Activated naive CD4-positive, alpha-beta T cell treated with anti-CD3 and anti-CD28 coated beads, Interleukin-2, amount 10 ng/mL, durations not matched to agents 7 days and 5 days (primary cell): ENCODE measurements at regions not wholly inside any gene's neighbourhood (a gene's known extent, or its start where the extent isn't known, plus 50 kb on each side); places are given as distances from the start of the nearest gene placed in this dataset.

ENCODE experiments used
- CTCF ChIA-PET: fragments of 350-600 bp; sonication (Branson Sonifier 250); formaldehyde crosslinking; loops from one replicate; lab custom pipeline; 2021; ENCODE audit warnings: antibody characterized with exemption; lab: Charles Lee
- DNase-seq: peaks from one replicate; pipeline ENCODE4 v3.0.0-alpha.2; 2020
- H3K27ac Mint-ChIP-seq: one replicate; pipeline ENCODE4 v1.8.0; 2021; ENCODE audit warnings: mild to moderate bottlenecking, moderate library complexity, mixed read lengths
- H3K27me3 Mint-ChIP-seq: one replicate; pipeline ENCODE4 v1.8.0; 2021; ENCODE audit warnings: mild to moderate bottlenecking, mixed read lengths
- H3K36me3 Mint-ChIP-seq: one replicate; pipeline ENCODE4 v1.8.0; 2021; ENCODE audit warnings: mixed read lengths
- H3K4me1 Mint-ChIP-seq: one replicate; pipeline ENCODE4 v1.8.0; 2021; ENCODE audit warnings: mixed read lengths
- H3K4me3 Mint-ChIP-seq: one replicate; pipeline ENCODE4 v1.8.0; 2021; ENCODE audit warnings: mild to moderate bottlenecking, moderate library complexity, mixed read lengths
- H3K9me3 Mint-ChIP-seq: one replicate; pipeline ENCODE4 v1.8.0; 2021; ENCODE audit warnings: mixed read lengths

DNA sequence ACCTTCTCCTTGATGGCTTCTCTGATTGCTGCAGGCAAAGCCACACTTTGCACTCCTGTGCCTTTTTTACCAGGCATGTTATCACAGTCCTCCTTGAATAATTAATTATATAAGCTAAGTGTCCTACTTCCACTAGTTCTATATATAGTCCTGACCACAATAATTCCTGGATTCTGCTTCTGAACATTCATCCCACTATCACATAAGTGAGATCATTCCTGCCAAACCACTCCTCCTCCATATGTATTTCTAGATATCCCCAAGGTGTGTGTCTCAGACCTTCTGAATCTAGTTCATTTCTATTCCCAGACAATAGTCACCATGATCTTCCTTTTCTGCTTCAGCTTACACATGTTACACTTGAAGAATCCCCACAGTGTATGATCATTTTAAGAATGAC is 1237.5 kb upstream of the MAP3K7 start:
- no peak overlapping the region for H3K4me3 Mint-ChIP-seq
- peaks cover 1% of the 10 kb centered on the region for H3K9me3 Mint-ChIP-seq
- H3K27me3 Mint-ChIP-seq: no peaks in the 10 kb centered on the region
- H3K4me1 Mint-ChIP-seq: no peaks in the 10 kb centered on the region
- CTCF ChIA-PET: no interaction called here
- no peak for DNase-seq
- no peak overlapping the region for H3K27ac Mint-ChIP-seq
- H3K36me3 Mint-ChIP-seq: no peaks in the 10 kb centered on the region

DNA sequence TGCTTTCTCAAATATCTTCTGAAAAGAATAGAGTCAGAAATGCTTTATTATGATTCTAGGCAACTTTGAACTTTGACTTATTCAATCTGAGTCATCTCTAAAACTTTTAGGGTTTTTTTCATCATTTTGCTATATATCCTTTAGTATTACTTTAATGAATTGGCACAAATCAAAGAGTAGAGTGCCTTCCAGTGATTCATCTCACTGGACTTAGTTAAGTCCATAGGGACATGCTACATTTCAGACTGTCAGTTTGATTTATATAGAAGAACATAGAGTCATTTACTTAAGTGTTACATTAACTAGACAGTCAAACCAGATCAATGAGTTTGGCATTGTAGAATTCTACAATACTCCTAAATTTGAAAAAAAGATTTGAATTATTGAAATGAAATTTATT is 1235.7 kb upstream of the MAP3K7 start:
- Mint-ChIP-seq H3K4me3 (no peak overlapping the region), H3K36me3 (no peaks in the 10 kb centered on the region), H3K27ac (no peak overlapping the region), H3K4me1 (no peaks in the 10 kb centered on the region), H3K9me3 (peaks cover 1% of the 10 kb centered on the region), H3K27me3 (no peaks in the 10 kb centered on the region)
- no peak for DNase-seq
- CTCF ChIA-PET: no interaction called here

DNA sequence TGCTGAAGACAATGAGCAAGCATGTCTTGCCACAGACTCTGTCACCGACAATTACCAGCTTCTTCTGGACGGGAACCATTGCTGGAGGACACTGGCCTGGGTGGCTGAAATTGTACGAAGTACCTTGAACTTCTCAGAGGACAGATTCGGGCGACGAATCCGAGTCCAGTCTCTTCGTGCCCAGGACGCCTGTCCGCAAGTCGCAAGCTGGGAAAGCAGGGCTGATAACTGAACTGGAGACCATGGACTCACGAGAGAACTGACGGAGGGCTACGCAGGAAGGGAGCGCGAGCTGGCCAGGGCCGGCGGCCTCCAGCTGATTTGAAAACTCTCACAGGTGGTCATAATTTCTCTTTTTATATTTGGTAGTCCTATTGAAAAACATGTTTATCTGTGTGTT is 1229.5 kb upstream of the MAP3K7 start:
- Mint-ChIP-seq H3K36me3 (no peaks in the 10 kb centered on the region), H3K27me3 (no peaks in the 10 kb centered on the region), H3K9me3 (no peaks in the 10 kb centered on the region), H3K4me1 (no peaks in the 10 kb centered on the region), H3K27ac (no peak overlapping the region), H3K4me3 (no peak overlapping the region)
- CTCF ChIA-PET: no interaction called here
- no peak for DNase-seq

DNA sequence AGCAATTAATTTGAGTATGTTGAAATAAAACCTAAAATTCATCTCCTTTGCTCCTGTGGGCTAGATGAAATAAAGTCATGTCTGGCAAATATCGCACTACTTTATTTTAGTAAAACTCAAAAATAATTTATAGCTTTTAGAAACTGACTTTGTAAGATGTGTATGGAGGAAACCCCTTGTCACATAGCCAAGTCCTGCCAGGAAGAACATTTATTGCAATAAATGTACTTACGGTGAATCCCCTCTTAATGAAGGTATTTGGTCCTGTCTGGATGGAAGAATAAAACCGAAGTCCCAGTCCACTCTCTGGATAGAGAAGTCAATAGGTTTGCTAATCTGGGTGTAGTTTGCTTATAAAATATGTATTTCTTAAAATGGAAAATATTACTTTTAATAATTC is 1226.8 kb upstream of the MAP3K7 start:
- H3K27me3 Mint-ChIP-seq: no peaks in the 10 kb centered on the region
- CTCF ChIA-PET: no interaction called here
- H3K4me1 Mint-ChIP-seq: no peaks in the 10 kb centered on the region
- H3K4me3 Mint-ChIP-seq: no peak overlapping the region
- H3K9me3 Mint-ChIP-seq: no peaks in the 10 kb centered on the region
- DNase-seq: no peak
- H3K36me3 Mint-ChIP-seq: no peaks in the 10 kb centered on the region
- no peak overlapping the region for H3K27ac Mint-ChIP-seq

DNA sequence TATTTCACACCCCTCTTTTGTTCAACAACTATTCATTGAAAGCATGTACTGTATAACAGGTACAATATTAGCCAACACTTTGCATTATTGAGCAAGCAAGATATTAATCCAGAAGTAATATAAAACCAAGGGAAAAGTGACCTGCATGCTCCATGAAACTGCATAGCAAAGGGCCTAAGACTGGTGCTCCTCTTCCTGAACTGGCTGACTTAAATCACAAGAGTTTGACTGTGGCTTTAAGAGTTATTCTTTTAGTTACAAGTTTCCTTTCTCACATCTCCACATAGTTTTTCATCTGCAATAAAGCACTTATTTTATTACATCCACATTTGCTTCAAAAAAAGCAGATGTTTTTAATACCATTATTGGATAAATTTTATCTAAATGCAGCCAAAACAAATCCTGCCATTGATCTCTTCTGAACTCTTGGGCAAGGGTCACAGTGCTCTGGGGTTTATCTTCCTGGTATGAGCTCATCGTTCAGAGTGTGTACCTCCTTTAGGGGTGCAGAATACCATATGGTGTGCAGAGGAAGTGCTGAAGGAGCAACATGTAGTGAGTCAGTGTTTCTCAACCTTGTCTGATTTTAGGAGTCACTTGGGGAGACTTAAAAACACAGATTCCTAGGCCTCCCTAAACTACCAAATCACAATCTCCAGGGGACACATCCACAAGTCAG is 1225.9 kb upstream of the MAP3K7 start:
- CTCF ChIA-PET: no interaction called here
- no peak overlapping the region for H3K4me3 Mint-ChIP-seq
- no peaks in the 10 kb centered on the region for H3K4me1 Mint-ChIP-seq
- H3K36me3 Mint-ChIP-seq: no peaks in the 10 kb centered on the region
- H3K9me3 Mint-ChIP-seq: no peaks in the 10 kb centered on the region
- no peak for DNase-seq
- H3K27ac Mint-ChIP-seq: no peak overlapping the region
- H3K27me3 Mint-ChIP-seq: no peaks in the 10 kb centered on the region

- CTCF ChIA-PET: no interaction called here
- no peak overlapping the region for H3K27ac Mint-ChIP-seq
- H3K4me3 Mint-ChIP-seq: no peak overlapping the region
Observed at GRCh38 chr6:91804981-91805380, 1218.1 kb upstream of the MAP3K7 start.

DNA sequence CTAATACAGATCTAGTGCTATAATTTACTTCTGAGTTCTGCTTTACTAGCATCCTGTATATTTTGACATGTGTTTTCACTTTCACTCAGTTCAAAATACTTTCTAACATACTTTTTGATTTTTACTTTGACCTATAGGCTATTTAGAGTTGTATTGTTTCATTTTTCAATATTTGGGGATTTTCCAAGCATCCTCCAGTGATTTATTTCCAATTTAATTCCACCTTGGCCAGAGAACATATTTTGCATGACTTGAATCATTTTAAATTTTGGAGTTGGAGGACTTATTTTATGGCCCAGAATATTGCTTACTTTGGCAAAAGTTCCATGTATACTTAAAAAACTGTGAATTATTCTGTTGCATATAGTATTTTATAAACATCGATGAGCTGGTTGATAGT is 1215.6 kb upstream of the MAP3K7 start:
- Mint-ChIP-seq H3K9me3 (peaks cover 2% of the 10 kb centered on the region), H3K4me3 (no peak overlapping the region)

More at GRCh38 chr6:91804981-91805380, 1218.1 kb upstream of the MAP3K7 start:
- no peak for DNase-seq
- H3K4me1 Mint-ChIP-seq: no peaks in the 10 kb centered on the region
- H3K36me3 Mint-ChIP-seq: no peaks in the 10 kb centered on the region
- H3K9me3 Mint-ChIP-seq: peaks cover 2% of the 10 kb centered on the region
- no peaks in the 10 kb centered on the region for H3K27me3 Mint-ChIP-seq

DNA sequence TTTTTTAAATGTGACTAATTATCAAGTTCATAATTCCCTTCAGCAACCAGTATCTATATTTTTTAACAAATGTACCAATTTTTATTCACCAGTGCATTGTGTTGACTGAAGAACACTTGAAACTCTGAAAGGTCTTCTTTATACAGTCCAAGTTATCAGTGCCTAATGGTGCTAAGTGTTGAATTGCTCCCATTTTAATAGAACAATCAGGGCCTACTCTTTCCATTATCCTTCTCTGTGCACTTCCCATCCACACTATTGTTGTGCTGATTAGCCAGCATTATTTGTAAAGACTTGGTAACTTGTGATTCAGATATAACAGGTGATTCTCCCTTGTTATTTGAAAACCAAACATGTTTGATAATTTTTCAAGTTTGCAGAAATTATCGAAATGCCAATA is 1209.7 kb upstream of the MAP3K7 start:
- no peak overlapping the region for H3K27ac Mint-ChIP-seq
- no peak overlapping the region for H3K4me3 Mint-ChIP-seq
- H3K27me3 Mint-ChIP-seq: no peaks in the 10 kb centered on the region
- no peak for DNase-seq
- peaks cover 1% of the 10 kb centered on the region for H3K9me3 Mint-ChIP-seq
- no peaks in the 10 kb centered on the region for H3K4me1 Mint-ChIP-seq
- CTCF ChIA-PET: interaction anchor here (0.6 kb wide), 1 partner anchor 703 kb away, joined by 3 read pairs; no protein-coding TSS in a partner anchor
- no peaks in the 10 kb centered on the region for H3K36me3 Mint-ChIP-seq

More for the DNA sequence above, 1215.6 kb upstream of the MAP3K7 start:
- Mint-ChIP-seq H3K27ac (no peak overlapping the region), H3K4me1 (no peaks in the 10 kb centered on the region), H3K27me3 (no peaks in the 10 kb centered on the region), H3K36me3 (no peaks in the 10 kb centered on the region)
- CTCF ChIA-PET: no interaction called here
- no peak for DNase-seq

- no peak overlapping the region for H3K27ac Mint-ChIP-seq
- no peak for DNase-seq
- H3K4me1 Mint-ChIP-seq: no peaks in the 10 kb centered on the region
- no peaks in the 10 kb centered on the region for H3K36me3 Mint-ChIP-seq
- no peak overlapping the region for H3K4me3 Mint-ChIP-seq
- CTCF ChIA-PET: no interaction called here
- H3K27me3 Mint-ChIP-seq: no peaks in the 10 kb centered on the region
- H3K9me3 Mint-ChIP-seq: peaks cover 11% of the 10 kb centered on the region
Observed at GRCh38 chr6:91788501-91788900, 1201.6 kb upstream of the MAP3K7 start.

GRCh38 chr6:91786474-91787184 is 1199.8 kb upstream of the MAP3K7 start:
- Mint-ChIP-seq H3K4me3 (no peak overlapping the region), H3K4me1 (no peaks in the 10 kb centered on the region), H3K36me3 (no peaks in the 10 kb centered on the region), H3K9me3 (peaks cover 11% of the 10 kb centered on the region), H3K27me3 (no peaks in the 10 kb centered on the region), H3K27ac (no peak overlapping the region)
- DNase-seq: no peak
- CTCF ChIA-PET: no interaction called here

DNA sequence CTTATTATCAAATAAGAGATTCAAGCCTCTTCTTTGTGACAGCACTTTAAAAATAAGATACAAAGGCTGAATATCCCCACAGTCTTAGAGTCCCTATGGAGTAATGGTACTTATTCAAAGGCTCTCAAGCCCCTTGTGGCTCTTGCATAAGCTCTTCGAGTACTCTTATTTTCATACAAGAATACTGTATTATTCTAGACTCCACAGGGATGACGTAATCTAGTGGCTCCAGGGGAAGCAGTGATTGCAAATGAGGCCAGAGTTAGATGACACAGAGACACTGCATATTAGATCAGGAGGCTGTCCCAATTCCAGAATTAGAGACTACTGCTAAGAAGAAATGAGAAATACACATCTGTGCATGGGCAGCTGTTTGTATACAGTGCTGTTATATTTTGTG is 1195.9 kb upstream of the MAP3K7 start:
- no peak for DNase-seq
- H3K27me3 Mint-ChIP-seq: no peaks in the 10 kb centered on the region
- no peak overlapping the region for H3K27ac Mint-ChIP-seq
- CTCF ChIA-PET: no interaction called here
- no peak overlapping the region for H3K4me3 Mint-ChIP-seq
- no peaks in the 10 kb centered on the region for H3K4me1 Mint-ChIP-seq
- peaks cover 17% of the 10 kb centered on the region for H3K9me3 Mint-ChIP-seq
- no peaks in the 10 kb centered on the region for H3K36me3 Mint-ChIP-seq

- Mint-ChIP-seq H3K4me3 (no peak overlapping the region), H3K9me3 (peaks cover 20% of the 10 kb centered on the region), H3K36me3 (no peaks in the 10 kb centered on the region), H3K27me3 (no peaks in the 10 kb centered on the region), H3K27ac (no peak overlapping the region), H3K4me1 (no peaks in the 10 kb centered on the region)
- CTCF ChIA-PET: no interaction called here
- DNase-seq: no peak
Observed at GRCh38 chr6:91781946-91782345, 1195.1 kb upstream of the MAP3K7 start.

- no peak for DNase-seq
- Mint-ChIP-seq H3K9me3 (peaks cover 21% of the 10 kb centered on the region), H3K36me3 (no peaks in the 10 kb centered on the region), H3K4me3 (no peak overlapping the region), H3K4me1 (no peaks in the 10 kb centered on the region), H3K27ac (no peak overlapping the region), H3K27me3 (no peaks in the 10 kb centered on the region)
- CTCF ChIA-PET: no interaction called here
Observed at GRCh38 chr6:91780270-91780669, 1193.4 kb upstream of the MAP3K7 start.

DNA sequence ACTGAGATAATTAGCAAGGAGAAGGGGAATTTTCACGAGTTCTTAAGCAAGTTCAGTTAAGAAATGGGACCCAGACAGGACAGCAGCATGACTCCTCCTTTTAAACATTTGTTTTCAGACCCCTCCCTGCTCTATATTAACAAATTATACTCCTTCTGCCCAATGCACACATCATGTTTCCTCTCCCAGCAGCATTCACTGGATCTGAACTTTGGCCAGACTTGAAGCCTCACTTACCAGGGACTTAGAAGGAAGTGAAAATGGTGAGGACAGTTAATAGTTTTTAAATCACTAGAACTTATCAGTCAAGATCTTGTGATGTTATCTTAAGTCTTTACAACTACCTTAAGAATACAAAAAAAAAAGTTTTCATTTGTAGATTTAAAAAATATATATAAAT is 1174.7 kb upstream of the MAP3K7 start:
- no peak overlapping the region for H3K4me3 Mint-ChIP-seq
- H3K27me3 Mint-ChIP-seq: no peaks in the 10 kb centered on the region
- CTCF ChIA-PET: no interaction called here
- H3K27ac Mint-ChIP-seq: no peak overlapping the region
- H3K9me3 Mint-ChIP-seq: peaks cover 1% of the 10 kb centered on the region
- DNase-seq: no peak
- H3K36me3 Mint-ChIP-seq: no peaks in the 10 kb centered on the region
- no peaks in the 10 kb centered on the region for H3K4me1 Mint-ChIP-seq

- no peak for DNase-seq
Observed at GRCh38 chr6:91754691-91755090, 1167.8 kb upstream of the MAP3K7 start.

More at GRCh38 chr6:91754691-91755090, 1167.8 kb upstream of the MAP3K7 start:
- no peaks in the 10 kb centered on the region for H3K27me3 Mint-ChIP-seq
- CTCF ChIA-PET: no interaction called here
- no peaks in the 10 kb centered on the region for H3K36me3 Mint-ChIP-seq
- no peak overlapping the region for H3K27ac Mint-ChIP-seq
- H3K9me3 Mint-ChIP-seq: no peaks in the 10 kb centered on the region
- H3K4me3 Mint-ChIP-seq: no peak overlapping the region
- no peaks in the 10 kb centered on the region for H3K4me1 Mint-ChIP-seq
